ENCODE measurements at regions not wholly inside any gene's neighbourhood (a gene's known extent, or its start where the extent isn't known, plus 50 kb on each side); places are given as distances from the start of the nearest gene placed in this dataset.

GRCh38 chr17:13952009-13952750 is 117.1 kb upstream of the COX10 start:
- H4K20me1 ChIP-seq (replicated peaks; ENCODE audit: insufficient read depth), result no peaks in the 10 kb centered on the region
- H3K9me2 ChIP-seq (ENCODE audit: insufficient read depth), result no peaks in the 10 kb centered on the region
- no peaks in the 10 kb centered on the region for H3F3A ChIP-seq (replicated peaks; ENCODE audit: low read depth)
- H3K27ac ChIP-seq (ENCODE audit: low read depth), result no peak overlapping the region
- H3K79me2 ChIP-seq (replicated peaks; ENCODE audit: insufficient read depth), result no peaks in the 10 kb centered on the region
- H3K36me3 ChIP-seq (ENCODE audit: insufficient read depth), result no peaks in the 10 kb centered on the region
- H3K4me3 Mint-ChIP-seq, result no peak overlapping the region
- peaks cover 1% of the 10 kb centered on the region for H3K27me3 Mint-ChIP-seq (ENCODE audit: insufficient read depth, low read depth, poor library complexity)
- no peaks in the 10 kb centered on the region for H3K4me1 Mint-ChIP-seq
- DNase-seq (ENCODE audit: low spot score) (no peak), ATAC-seq (no peak)
- H3K4me2 ChIP-seq, result no peak overlapping the region
- no peak for TF ChIP-seq EZH2phosphoT487 (IDR thresholded peaks at IDR 0.05; ENCODE audit: unreplicated experiment)
- no peak for TF ChIP-seq JUNB (IDR thresholded peaks at IDR 0.05; ENCODE audit: unreplicated experiment)
- no peak for TF ChIP-seq POLR2AphosphoS5 (IDR thresholded peaks at IDR 0.05; ENCODE audit: low read depth)
- TF ChIP-seq ZNF114 (CRISPR knock-in tag; IDR thresholded peaks at IDR 0.05), result no peak
- no peak for TF ChIP-seq STAT1 (IDR thresholded peaks at IDR 0.05; ENCODE audit: unreplicated experiment)
- no peak overlapping the region for H3K27ac Mint-ChIP-seq
- H3K4me3 ChIP-seq, result no peak overlapping the region
- no peaks in the 10 kb centered on the region for H3K36me3 Mint-ChIP-seq (ENCODE audit: low read depth)
- no peaks in the 10 kb centered on the region for H3K27me3 ChIP-seq (ENCODE audit: insufficient read depth)
- H2AFZ ChIP-seq, result no peak overlapping the region
- H3K9me3 Mint-ChIP-seq, result no peaks in the 10 kb centered on the region
- H3K4me1 ChIP-seq (ENCODE audit: insufficient read depth), result no peaks in the 10 kb centered on the region

GRCh38 chr17:13953841-13954240 is 115.5 kb upstream of the COX10 start:
- H2AFZ ChIP-seq, result no peak overlapping the region
- Mint-ChIP-seq H3K36me3 (ENCODE audit: low read depth) (no peaks in the 10 kb centered on the region), H3K4me3 (no peak overlapping the region), H3K4me1 (no peaks in the 10 kb centered on the region), H3K27me3 (ENCODE audit: insufficient read depth, low read depth, poor library complexity) (peaks cover 1% of the 10 kb centered on the region), H3K27ac (no peak overlapping the region), H3K9me3 (no peaks in the 10 kb centered on the region)
- TF ChIP-seq POLR2AphosphoS5 (IDR thresholded peaks at IDR 0.05; ENCODE audit: low read depth) (no peak), REST (IDR thresholded peaks at IDR 0.05; ENCODE audit: unreplicated experiment) (no peak), EZH2 (IDR thresholded peaks at IDR 0.05; ENCODE audit: low read depth, unreplicated experiment) (no peak), EZH2phosphoT487 (IDR thresholded peaks at IDR 0.05; ENCODE audit: unreplicated experiment) (no peak), CREB1 (CRISPR knock-in tag; IDR thresholded peaks at IDR 0.05; ENCODE audit: low read depth) (no peak), ZNF331 (CRISPR knock-in tag; IDR thresholded peaks at IDR 0.05; ENCODE audit: low read depth) (no peak), ETS1 (IDR thresholded peaks at IDR 0.05) (no peak), STAT1 (IDR thresholded peaks at IDR 0.05; ENCODE audit: unreplicated experiment) (no peak), ZNF114 (CRISPR knock-in tag; IDR thresholded peaks at IDR 0.05) (no peak)
- TF ChIP-seq, protein P1, sequence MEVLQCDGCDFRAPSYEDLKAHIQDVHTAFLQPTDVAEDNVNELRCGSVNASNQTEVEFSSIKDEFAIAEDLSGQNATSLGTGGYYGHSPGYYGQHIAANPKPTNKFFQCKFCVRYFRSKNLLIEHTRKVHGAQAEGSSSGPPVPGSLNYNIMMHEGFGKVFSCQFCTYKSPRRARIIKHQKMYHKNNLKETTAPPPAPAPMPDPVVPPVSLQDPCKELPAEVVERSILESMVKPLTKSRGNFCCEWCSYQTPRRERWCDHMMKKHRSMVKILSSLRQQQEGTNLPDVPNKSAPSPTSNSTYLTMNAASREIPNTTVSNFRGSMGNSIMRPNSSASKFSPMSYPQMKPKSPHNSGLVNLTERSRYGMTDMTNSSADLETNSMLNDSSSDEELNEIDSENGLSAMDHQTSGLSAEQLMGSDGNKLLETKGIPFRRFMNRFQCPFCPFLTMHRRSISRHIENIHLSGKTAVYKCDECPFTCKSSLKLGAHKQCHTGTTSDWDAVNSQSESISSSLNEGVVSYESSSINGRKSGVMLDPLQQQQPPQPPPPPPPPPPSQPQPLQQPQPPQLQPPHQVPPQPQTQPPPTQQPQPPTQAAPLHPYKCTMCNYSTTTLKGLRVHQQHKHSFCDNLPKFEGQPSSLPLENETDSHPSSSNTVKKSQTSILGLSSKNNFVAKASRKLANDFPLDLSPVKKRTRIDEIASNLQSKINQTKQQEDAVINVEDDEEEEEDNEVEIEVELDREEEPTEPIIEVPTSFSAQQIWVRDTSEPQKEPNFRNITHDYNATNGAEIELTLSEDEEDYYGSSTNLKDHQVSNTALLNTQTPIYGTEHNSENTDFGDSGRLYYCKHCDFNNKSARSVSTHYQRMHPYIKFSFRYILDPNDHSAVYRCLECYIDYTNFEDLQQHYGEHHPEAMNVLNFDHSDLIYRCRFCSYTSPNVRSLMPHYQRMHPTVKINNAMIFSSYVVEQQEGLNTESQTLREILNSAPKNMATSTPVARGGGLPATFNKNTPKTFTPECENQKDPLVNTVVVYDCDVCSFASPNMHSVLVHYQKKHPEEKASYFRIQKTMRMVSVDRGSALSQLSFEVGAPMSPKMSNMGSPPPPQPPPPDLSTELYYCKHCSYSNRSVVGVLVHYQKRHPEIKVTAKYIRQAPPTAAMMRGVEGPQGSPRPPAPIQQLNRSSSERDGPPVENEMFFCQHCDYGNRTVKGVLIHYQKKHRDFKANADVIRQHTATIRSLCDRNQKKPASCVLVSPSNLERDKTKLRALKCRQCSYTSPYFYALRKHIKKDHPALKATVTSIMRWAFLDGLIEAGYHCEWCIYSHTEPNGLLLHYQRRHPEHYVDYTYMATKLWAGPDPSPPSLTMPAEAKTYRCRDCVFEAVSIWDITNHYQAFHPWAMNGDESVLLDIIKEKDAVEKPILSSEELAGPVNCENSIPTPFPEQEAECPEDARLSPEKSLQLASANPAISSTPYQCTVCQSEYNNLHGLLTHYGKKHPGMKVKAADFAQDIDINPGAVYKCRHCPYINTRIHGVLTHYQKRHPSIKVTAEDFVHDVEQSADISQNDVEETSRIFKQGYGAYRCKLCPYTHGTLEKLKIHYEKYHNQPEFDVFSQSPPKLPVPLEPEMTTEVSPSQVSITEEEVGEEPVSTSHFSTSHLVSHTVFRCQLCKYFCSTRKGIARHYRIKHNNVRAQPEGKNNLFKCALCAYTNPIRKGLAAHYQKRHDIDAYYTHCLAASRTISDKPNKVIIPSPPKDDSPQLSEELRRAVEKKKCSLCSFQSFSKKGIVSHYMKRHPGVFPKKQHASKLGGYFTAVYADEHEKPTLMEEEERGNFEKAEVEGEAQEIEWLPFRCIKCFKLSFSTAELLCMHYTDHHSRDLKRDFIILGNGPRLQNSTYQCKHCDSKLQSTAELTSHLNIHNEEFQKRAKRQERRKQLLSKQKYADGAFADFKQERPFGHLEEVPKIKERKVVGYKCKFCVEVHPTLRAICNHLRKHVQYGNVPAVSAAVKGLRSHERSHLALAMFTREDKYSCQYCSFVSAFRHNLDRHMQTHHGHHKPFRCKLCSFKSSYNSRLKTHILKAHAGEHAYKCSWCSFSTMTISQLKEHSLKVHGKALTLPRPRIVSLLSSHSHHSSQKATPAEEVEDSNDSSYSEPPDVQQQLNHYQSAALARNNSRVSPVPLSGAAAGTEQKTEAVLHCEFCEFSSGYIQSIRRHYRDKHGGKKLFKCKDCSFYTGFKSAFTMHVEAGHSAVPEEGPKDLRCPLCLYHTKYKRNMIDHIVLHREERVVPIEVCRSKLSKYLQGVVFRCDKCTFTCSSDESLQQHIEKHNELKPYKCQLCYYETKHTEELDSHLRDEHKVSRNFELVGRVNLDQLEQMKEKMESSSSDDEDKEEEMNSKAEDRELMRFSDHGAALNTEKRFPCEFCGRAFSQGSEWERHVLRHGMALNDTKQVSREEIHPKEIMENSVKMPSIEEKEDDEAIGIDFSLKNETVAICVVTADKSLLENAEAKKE (CRISPR knock-in tag; IDR thresholded peaks at IDR 0.05), result no peak
- H3K4me1 ChIP-seq (ENCODE audit: insufficient read depth), result no peaks in the 10 kb centered on the region
- no peak overlapping the region for H3K4me2 ChIP-seq
- H3K36me3 ChIP-seq (ENCODE audit: insufficient read depth), result no peaks in the 10 kb centered on the region
- H3K27ac ChIP-seq (ENCODE audit: low read depth), result no peak overlapping the region
- H3K27me3 ChIP-seq (ENCODE audit: insufficient read depth), result no peaks in the 10 kb centered on the region
- H3F3A ChIP-seq (replicated peaks; ENCODE audit: low read depth), result no peaks in the 10 kb centered on the region
- H3K9me2 ChIP-seq (ENCODE audit: insufficient read depth), result no peaks in the 10 kb centered on the region
- DNase-seq (ENCODE audit: low spot score) (no peak), ATAC-seq (no peak)
- no peaks in the 10 kb centered on the region for H4K20me1 ChIP-seq (replicated peaks; ENCODE audit: insufficient read depth)
- H3K4me3 ChIP-seq, result no peak overlapping the region
- H3K79me2 ChIP-seq (replicated peaks; ENCODE audit: insufficient read depth), result no peaks in the 10 kb centered on the region

Measured in GM23338 (cell line).